Vagina (tissue), 2 donors: ENCODE measurements at regions not wholly inside any gene's neighbourhood (a gene's known extent, or its start where the extent isn't known, plus 50 kb on each side); places are given as distances from the start of the nearest gene placed in this dataset.

ENCODE experiments used
- DNase-seq, 2 donors: peaks; one replicate each; pipeline ENCODE4 v3.0.0-alpha.2; 2017; ENCODE audit errors: extremely low spot score in 2 of 2
- H3K27ac ChIP-seq: fragments of 200-600 bp; sonication (generic); one replicate; pipeline ENCODE4 v1.5.1; 2019
- H3K27me3 ChIP-seq: fragments of 200-600 bp; sonication (generic); one replicate; pipeline ENCODE4 v1.5.1; 2019
- H3K36me3 ChIP-seq, 2 donors: fragments of 200-600 bp; sonication (generic); one replicate each; pipeline ENCODE4 v1.5.1; 2017 to 2019
- H3K4me1 ChIP-seq: fragments of 200-600 bp; sonication (generic); one replicate; pipeline ENCODE4 v1.5.1; 2019
- H3K4me3 ChIP-seq, 2 donors: fragments of 200-600 bp; sonication (generic); 1 replicate in 1 of 2; 2 replicates in 1 of 2; pipeline ENCODE4 v1.5.1; 2016 to 2019
- H3K9me3 ChIP-seq: fragments of 200-600 bp; sonication (generic); one replicate; pipeline ENCODE4 v1.5.1; 2019
- CTCF ChIP-seq, 3 experiments: fragments of 450-650 bp in 2 of 3; fragments of 200-600 bp in 1 of 3; sonication (generic) in 1 of 3; IDR thresholded peaks; one replicate each; pipeline ENCODE4 v1.5.1; 2017 to 2019; ENCODE audit warnings: antibody characterized with exemption in 3 of 3, mild to moderate bottlenecking in 2 of 3, moderate library complexity in 2 of 3
- POLR2A ChIP-seq, 2 donors: fragments of 450-650 bp; IDR thresholded peaks; one replicate each; pipeline ENCODE4 v1.6.1; 2017; ENCODE audit warnings: antibody characterized with exemption in 2 of 2, mild to moderate bottlenecking in 2 of 2, moderate library complexity in 2 of 2
- POLR2AphosphoS5 ChIP-seq, 2 donors: sonication (generic); formaldehyde crosslinking; IDR thresholded peaks; one replicate each; pipeline ENCODE4 v1.9.0; 2017; ENCODE audit warnings: antibody characterized with exemption in 2 of 2, mild to moderate bottlenecking in 2 of 2, low read depth in 1 of 2; ENCODE audit not compliant: insufficient read depth in 1 of 2
- intact Hi-C: fragments of 100-400 bp; cut with DNase I; formaldehyde crosslinking; loops from one replicate; pipeline ENCODE4 v1.15.1; 2023

DNA sequence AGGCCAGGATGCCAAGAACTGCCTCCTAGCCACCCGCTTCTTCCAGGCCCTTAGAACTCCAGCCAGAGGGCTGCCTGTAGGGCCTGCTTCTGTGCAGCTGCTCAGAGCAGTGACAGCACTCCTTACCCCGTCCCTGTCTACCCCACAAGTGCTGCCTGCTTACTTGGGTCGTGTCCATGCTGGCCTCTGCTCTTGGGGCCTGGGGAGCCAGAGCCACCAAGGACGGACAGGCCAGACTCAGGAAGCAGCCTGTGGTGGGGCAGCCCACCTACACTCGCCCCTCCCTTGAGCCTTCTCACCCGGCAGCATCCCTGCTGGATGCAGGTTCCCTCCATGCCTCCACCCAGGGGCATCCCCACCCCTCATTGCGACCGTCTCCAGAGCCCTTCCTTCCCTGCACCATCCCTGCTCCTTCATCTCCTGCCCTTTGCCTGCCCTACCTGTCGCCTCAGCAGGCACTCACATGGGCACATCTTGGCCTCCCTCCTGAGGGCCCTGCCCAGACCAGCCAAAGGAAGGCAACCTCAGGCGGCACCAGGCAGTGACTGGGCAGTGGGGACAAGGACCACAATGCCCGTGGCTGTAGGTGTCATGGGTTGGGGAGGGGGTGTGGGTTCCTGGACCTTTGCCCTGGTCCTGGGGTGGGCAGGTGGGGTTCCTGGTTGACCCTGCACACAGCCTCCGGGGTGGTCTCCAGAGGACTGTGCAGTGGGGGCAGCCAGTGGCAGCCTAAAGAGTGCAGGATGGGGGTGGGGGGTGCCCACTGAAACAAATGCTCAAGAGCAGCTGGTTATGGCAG is 78.0 kb upstream of the TNS3 start:
- DNase-seq: no peak
- H3K4me3 ChIP-seq: no peak overlapping the region
- no peaks in the 10 kb centered on the region for H3K4me1 ChIP-seq
- no peaks in the 10 kb centered on the region for H3K9me3 ChIP-seq
- intact Hi-C loops: no loop called here
- TF ChIP-seq POLR2AphosphoS5 (IDR thresholded peaks at IDR 0.05; ENCODE audit: insufficient read depth in 1 of 2, low read depth in 1 of 2): no peak
- TF ChIP-seq POLR2A (IDR thresholded peaks at IDR 0.05): no peak
- TF ChIP-seq CTCF (IDR thresholded peaks at IDR 0.05): no peak
- H3K27ac ChIP-seq: no peak overlapping the region
- H3K27me3 ChIP-seq: no peaks in the 10 kb centered on the region
- no peaks in the 10 kb centered on the region for H3K36me3 ChIP-seq

DNA sequence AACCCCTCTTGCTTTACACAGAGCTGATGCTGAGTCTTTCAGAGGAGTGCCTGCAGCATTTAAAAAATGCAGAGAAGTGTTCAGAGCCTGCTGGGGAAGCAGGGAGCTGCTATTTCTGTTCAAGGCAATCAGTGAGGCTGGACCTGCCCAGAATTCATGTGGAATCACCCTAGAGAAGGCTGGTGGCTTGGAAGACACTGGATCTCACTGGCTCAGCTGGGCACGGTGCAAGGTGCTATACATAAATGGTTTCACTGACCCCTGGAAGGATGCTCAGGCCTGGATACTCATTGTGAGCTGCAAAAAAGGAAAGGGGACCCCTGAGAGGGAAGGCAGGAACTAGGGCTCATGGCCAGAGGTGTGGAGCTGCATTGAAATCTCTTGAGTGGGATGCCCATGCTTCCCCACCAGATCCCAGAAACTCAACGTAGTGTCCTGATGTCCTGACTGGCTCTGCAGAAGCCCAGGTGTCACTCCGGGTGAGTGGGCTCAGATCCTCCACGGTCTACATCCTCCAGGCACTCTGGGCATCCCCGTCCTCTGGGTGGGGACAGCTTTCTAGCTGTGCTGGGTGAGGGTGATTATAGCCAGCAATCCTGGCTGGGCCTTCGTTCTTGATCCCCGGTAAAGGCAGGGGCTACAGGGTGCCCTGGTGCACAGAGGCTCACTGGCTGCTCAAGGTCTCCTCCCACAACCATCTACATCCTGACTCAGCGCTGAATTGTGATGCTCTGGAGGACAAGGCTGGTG is 77.2 kb upstream of the TNS3 start:
- H3K27ac ChIP-seq: no peak overlapping the region
- intact Hi-C loops: no loop called here
- no peaks in the 10 kb centered on the region for H3K27me3 ChIP-seq
- no peaks in the 10 kb centered on the region for H3K9me3 ChIP-seq
- H3K4me3 ChIP-seq: no peak overlapping the region
- H3K4me1 ChIP-seq: no peaks in the 10 kb centered on the region
- no peak for DNase-seq
- no peaks in the 10 kb centered on the region for H3K36me3 ChIP-seq
- TF ChIP-seq POLR2AphosphoS5 (IDR thresholded peaks at IDR 0.05; ENCODE audit: insufficient read depth in 1 of 2, low read depth in 1 of 2): no peak
- no peak for TF ChIP-seq POLR2A (IDR thresholded peaks at IDR 0.05)
- TF ChIP-seq CTCF (IDR thresholded peaks at IDR 0.05): no peak

DNA sequence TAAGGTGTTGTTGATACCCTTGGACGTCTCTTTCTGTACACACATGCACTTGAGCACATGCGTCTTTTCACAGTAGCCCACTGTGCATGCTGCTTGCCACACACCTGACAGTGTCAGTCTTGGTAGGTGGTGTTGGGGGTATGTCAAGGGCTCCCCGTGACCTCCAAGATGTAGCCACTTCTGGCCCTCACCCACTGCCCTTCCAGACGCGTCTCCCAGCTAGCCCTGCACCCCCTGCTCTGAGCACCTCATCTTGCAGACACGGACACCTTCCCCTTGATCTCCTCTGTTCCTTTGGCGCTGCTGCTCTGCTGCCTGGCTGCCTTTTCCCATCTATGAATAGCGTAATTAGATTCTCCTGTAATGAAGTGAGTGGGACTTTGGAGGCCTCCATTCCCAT is 75.2 kb upstream of the TNS3 start:
- TF ChIP-seq POLR2A (IDR thresholded peaks at IDR 0.05): no peak
- TF ChIP-seq POLR2AphosphoS5 (IDR thresholded peaks at IDR 0.05; ENCODE audit: insufficient read depth in 1 of 2, low read depth in 1 of 2): no peak
- no peak for TF ChIP-seq CTCF (IDR thresholded peaks at IDR 0.05)
- no peak for DNase-seq
- intact Hi-C loops: no loop called here
- H3K27ac ChIP-seq: no peak overlapping the region
- no peaks in the 10 kb centered on the region for H3K4me1 ChIP-seq
- H3K4me3 ChIP-seq: no peak overlapping the region
- no peaks in the 10 kb centered on the region for H3K27me3 ChIP-seq
- H3K9me3 ChIP-seq: no peaks in the 10 kb centered on the region
- H3K36me3 ChIP-seq: no peaks in the 10 kb centered on the region

- H3K4me1 ChIP-seq: no peaks in the 10 kb centered on the region
- H3K9me3 ChIP-seq: no peaks in the 10 kb centered on the region
- intact Hi-C loops: no loop called here
- TF ChIP-seq POLR2AphosphoS5 (IDR thresholded peaks at IDR 0.05; ENCODE audit: insufficient read depth in 1 of 2, low read depth in 1 of 2) (no peak), POLR2A (IDR thresholded peaks at IDR 0.05) (no peak), CTCF (IDR thresholded peaks at IDR 0.05) (no peak)
- H3K4me3 ChIP-seq: no peak overlapping the region
- H3K36me3 ChIP-seq: no peaks in the 10 kb centered on the region
- no peak overlapping the region for H3K27ac ChIP-seq
- no peaks in the 10 kb centered on the region for H3K27me3 ChIP-seq
- no peak for DNase-seq
Measured at GRCh38 chr7:47654672-47655298, 72.9 kb upstream of the TNS3 start.
